ENCODE measurements at regions not wholly inside any gene's neighbourhood (a gene's known extent, or its start where the extent isn't known, plus 50 kb on each side); places are given as distances from the start of the nearest gene placed in this dataset.

DNA sequence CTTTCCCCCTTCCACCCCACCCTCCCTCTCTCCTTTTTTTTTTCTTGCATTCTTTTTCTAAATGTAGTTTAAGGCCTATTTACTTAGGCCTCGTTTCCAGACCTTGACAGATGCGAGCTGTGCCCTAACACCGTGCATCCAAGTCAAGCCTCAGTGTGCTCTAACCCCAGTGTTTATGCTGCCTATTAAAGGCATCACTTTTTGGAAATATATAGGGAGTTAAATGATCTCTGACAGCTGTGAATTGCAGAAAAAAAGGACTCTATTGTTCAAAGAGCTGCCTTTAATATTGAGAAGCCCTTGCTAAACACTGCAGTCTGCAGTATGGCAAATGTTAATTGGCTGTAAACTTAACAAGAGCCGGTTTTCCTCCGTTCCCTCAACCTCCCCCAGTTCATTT lies 270.4 kb upstream of the TUT7 start:
- no peak for TF ChIP-seq ASH2L (IDR thresholded peaks at IDR 0.05; ENCODE audit: insufficient read length, low read depth, low read length)
- no peak for TF ChIP-seq ZNF333 (CRISPR knock-in tag; IDR thresholded peaks at IDR 0.05; ENCODE audit: borderline replicate concordance)
- no peak for TF ChIP-seq DMAP1 (CRISPR knock-in tag; IDR thresholded peaks at IDR 0.05)
- TF ChIP-seq ZBTB8A (CRISPR knock-in tag; IDR thresholded peaks at IDR 0.05; ENCODE audit: borderline replicate concordance, low read depth): no peak
- no peak for TF ChIP-seq TCF12 (IDR thresholded peaks at IDR 0.05)
- no peak for TF ChIP-seq TCF12 (CRISPR knock-in tag; IDR thresholded peaks at IDR 0.05)
- TF ChIP-seq E2F1 (CRISPR knock-in tag; IDR thresholded peaks at IDR 0.05): no peak
- TF ChIP-seq ZNF589 (CRISPR knock-in tag; conservative IDR thresholded peaks at IDR 0.05): no peak
- no peak for TF ChIP-seq ZNF362 (CRISPR knock-in tag; IDR thresholded peaks at IDR 0.05; ENCODE audit: borderline replicate concordance)
- no peak for TF ChIP-seq JUND (CRISPR knock-in tag; IDR thresholded peaks at IDR 0.05)

Measured in HepG2 (cell line).